DMS53 treated with DMSO at 0.1 percent for 48 hours (cell line): ENCODE measurements at regions not wholly inside any gene's neighbourhood (a gene's known extent, or its start where the extent isn't known, plus 50 kb on each side); places are given as distances from the start of the nearest gene placed in this dataset.
"Not testable (repeated sequence)": the region's sequence is repeated elsewhere in the genome, so short reads cannot be mapped to it uniquely, and the experiment has no call there.

Experiments
- DNase-seq: peaks from one replicate; lab custom pipeline; 2025; ENCODE audit not compliant: unreplicated experiment; lab: John Stamatoyannopoulos, UW

GRCh38 chr10:30560326-30560725 is 69.2 kb downstream of the LYZL2 start:
- no peak for DNase-seq

- DNase-seq, result no peak
Measured at GRCh38 chr10:30559180-30559579, 70.4 kb downstream of the LYZL2 start.

GRCh38 chr10:30558411-30558810 is 71.1 kb downstream of the LYZL2 start:
- no peak for DNase-seq

GRCh38 chr10:30557884-30558283 is 71.7 kb downstream of the LYZL2 start:
- no peak for DNase-seq

- no peak for DNase-seq
Measured at GRCh38 chr10:30556189-30556588, 73.4 kb downstream of the LYZL2 start.

DNA sequence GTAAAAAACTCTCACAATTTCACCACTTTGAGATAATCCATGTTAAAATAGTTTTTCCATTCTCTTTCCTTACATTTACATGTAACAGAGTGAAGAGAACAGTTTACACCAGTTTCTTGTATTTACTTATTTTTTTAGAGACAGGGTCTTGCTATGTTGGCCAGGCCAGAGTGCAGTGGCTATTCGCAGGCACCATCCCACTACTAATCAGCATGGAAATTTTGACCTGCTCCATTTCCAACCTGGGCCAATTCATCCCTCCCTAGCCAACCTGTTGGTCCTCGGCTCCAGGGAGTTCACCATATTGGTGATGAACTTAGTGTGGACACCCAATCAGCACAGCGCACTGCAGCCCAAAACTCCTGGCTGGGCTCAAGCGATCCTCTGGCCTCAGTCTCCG is 74.1 kb downstream of the LYZL2 start:
- no peak for DNase-seq

GRCh38 chr10:30554440-30554825 is 75.1 kb downstream of the LYZL2 start:
- DNase-seq, result no peak

DNA sequence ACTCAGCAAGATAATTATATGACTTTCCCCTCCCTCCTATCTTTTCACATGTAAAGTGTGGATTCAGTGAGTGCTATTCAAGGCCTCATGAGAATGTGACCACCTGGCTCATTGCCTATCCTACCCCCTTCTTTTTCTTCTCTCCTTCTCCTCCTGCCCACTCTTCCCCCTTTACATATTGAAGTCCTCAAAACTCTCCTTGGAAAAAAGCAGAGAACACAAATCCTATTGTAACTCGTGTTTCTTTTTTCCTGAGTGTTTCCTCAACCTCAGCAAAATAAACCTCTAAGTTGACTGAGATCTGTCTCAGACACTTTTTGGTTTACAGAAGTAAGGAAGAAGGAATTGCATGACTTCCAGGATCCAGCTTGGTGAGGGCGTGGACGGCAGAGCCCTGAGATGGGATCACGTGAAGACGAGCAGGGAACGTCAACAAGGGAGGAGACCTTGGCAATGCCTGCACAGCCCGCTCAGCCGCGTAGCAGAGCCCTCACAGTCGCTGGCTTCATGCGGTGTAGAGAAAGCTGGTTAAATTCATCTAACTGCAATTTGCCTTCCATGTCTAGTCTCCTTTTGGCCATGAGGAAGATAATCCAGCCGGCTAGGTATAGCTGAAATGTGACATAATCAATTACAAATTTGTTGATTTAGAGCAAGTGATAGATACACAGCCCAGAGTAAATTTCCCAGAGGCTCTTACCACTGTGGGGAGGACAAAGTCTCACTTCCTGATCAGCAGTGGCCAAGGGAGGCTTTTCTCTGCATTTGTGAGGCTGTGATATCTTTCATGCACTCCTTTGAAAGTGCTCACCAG is 75.7 kb downstream of the LYZL2 start:
- peak; percentile 79 for DNase-seq

DNA sequence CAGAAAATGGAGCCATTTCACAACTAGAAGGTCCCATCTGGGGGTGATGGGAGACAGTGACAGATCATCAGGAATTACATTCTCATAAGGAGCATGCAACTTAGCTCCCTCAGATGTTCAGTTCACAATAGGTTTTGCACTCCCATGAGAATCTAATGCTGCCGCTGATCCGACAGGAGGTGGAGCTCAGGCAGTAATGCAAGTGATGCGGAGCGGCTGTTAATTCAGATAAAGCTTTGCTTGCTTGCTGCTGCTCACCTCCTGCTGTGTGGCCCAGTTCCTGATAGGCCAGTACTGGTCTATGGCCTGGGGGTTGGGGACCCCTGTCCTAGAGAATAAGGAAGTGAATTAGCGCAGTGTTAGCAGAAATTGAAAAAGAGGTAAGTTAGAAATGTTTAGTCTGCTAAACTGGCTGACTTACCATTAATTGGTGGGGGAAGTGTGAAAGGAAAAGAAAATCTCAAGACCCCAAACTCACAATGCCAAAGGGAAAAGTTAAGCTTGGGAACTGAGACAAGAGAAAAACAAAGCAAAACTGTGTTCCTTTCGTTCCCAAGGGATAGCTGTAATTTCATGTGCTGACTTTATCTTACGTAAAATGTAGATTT is 76.4 kb downstream of the LYZL2 start:
- no peak for DNase-seq

DNA sequence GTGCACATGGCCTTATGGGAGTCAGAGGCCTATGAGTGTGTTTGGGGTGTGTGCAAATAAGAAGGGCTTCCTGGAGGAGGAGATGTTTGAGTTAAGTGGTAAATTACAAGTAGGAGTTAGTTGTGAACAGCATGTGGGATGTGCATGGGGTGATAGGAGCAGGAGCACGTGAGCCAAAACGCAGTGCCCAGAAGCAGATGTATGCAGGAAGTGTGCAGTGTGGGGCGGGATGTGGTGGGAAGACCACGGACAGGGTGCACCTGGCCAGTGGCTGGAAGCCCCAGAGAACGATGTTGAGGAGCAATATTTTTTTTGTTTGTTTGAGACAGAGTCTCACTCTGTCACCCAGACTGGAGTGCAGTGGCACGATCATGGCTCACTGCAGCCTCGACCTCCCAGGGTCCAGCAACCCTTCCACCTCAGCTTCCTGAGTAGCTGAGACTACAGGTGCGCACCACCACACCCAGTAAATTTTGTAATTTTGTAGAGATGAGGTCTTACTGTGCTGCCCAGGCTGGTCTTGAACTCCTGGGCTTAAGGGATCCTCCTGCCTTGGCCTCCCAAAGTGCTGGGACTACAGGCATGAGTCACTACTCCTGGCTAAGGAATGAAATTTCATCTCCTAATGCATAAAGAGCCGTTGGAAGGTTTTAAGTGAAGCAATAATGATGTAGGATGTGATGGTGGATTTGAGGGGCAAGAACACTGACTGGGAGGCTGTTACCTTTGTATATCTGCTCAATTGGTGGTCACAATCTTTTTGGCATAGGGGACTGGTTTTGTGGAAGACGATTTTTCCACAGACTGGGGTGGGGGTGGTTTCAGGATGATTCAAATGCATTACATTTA is 78.4 kb downstream of the LYZL2 start:
- no peak for DNase-seq

GRCh38 chr10:30549134-30549687 is 80.3 kb downstream of the LYZL2 start:
- not testable (repeated sequence) for DNase-seq

GRCh38 chr10:30546511-30546910 is 83.0 kb downstream of the LYZL2 start:
- no peak for DNase-seq

DNA sequence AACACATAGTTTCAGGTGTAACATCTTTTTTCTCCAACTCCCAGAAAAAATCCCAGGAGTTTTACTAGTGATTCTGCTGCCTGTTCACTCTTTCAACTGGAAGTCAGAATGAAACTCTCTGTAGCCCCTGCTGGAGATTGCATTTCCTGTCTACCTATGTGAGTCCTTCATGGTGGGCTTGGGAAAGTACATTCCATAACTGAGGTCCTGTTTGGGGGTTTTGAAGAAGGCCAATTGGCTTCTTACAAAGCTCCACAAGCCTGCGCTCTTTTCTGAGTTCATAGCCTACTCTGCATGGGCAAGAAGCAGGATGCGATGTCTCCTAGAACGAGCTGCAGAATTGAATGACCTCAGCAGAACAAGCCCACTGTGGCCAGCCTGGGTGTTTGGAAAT is 86.7 kb downstream of the LYZL2 start:
- no peak for DNase-seq

GRCh38 chr10:30542001-30542894 is 87.3 kb downstream of the LYZL2 start:
- DNase-seq, result peak; percentile 28

GRCh38 chr10:30540276-30540675 is 89.3 kb downstream of the LYZL2 start:
- no peak for DNase-seq

- no peak for DNase-seq
Measured at GRCh38 chr10:30538086-30538485, 91.5 kb downstream of the LYZL2 start.

- DNase-seq, result no peak
Measured at GRCh38 chr10:30537586-30537985, 92.0 kb downstream of the LYZL2 start.

DNA sequence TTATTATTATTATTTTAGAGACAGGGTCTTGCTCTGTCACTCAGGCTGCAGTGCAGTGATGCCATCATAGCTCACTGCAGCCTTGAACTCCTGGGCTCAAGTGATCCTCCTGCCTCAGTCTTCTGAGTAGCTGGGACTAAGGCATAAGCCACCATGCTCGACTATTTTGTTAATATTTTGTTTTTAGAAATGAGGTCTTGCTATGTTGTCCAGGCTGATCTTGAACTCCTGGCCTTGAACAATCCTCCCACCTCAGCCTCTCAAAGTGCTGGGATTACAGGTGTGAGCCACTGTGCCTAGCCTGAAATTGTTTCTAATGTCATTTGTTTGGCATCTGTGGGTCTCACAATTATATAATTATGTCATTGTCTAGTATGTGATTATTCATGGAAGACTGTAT is 92.4 kb downstream of the LYZL2 start:
- DNase-seq, result not testable (repeated sequence)

DNA sequence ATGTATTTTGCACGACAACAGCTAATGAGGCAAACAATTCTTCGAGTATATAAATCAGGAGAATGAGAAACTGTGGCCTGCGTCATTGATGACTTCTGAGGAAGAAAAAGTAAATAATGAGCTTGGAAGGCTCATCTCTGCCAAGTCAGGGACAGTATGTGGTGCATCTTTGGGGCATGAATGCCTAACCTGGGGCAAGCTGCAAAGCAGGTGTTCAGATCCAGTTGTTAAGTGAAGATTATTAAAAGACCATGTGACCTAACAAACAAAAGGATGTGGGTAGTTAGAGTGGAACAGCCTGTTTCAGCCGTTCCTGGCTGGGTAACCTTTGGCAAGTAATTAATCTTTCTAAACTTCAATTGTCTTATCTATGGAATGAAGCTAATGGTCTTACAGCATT is 93.0 kb downstream of the LYZL2 start:
- DNase-seq, result no peak

GRCh38 chr10:30535677-30536076 is 93.9 kb downstream of the LYZL2 start:
- DNase-seq, result no peak
